ENCODE measurements at regions not wholly inside any gene's neighbourhood (a gene's known extent, or its start where the extent isn't known, plus 50 kb on each side); places are given as distances from the start of the nearest gene placed in this dataset.
"Not testable (repeated sequence)": the region's sequence is repeated elsewhere in the genome, so short reads cannot be mapped to it uniquely, and the experiment has no call there.

DNA sequence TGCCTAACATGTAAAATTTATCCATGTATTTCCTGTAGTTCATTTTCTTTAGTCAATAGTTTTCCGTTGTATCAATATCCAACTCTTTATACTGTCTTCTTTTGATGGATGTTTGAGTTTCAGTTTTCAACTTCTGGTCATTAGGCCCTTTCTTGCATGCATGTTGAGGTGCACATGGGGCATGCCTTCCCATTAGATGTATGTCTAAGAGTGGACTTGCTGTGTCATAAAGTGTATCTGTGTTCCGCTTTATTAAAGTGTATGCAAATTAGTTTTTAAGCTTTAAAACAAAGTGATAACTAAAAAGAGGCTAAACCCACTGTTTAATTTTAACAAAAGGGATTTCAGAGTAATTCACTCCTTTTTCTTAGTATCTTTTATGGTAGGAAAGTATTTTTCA, 441.1 kb downstream of the PCNX1 start:
- CTCF ChIA-PET: no interaction called here
- H3K4me3 Mint-ChIP-seq: no peak overlapping the region
- peaks cover 16% of the 10 kb centered on the region for H3K4me1 Mint-ChIP-seq

DNA sequence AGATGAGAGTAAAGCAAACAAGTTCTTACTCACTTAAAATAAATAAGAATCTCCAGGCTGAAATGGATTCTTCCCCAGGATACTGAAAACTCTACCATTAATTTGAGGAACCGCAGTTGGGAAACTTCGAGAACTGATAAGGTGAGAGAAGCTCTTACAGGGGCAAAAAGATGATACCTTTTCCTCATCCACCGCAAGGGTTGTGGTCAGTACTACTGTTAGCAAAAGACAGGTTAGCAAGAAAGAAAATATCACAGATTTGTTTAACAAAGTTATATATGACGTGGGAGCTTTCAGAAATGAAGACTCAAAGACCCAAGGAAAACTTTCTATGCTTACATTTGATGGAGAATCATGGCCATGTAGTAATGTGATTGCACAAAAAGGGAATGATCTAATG, 441.6 kb downstream of the PCNX1 start:
- CTCF ChIA-PET: no interaction called here
- Mint-ChIP-seq H3K36me3 (peaks cover 46% of the 10 kb centered on the region), H3K4me3 (no peak overlapping the region), H3K27me3 (no peaks in the 10 kb centered on the region), H3K27ac (no peak overlapping the region), H3K9me3 (peaks cover 12% of the 10 kb centered on the region), H3K4me1 (peaks cover 16% of the 10 kb centered on the region)
- DNase-seq: no peak

More for the DNA sequence above, 441.1 kb downstream of the PCNX1 start:
- Mint-ChIP-seq H3K27me3 (no peaks in the 10 kb centered on the region), H3K36me3 (peaks cover 46% of the 10 kb centered on the region), H3K27ac (no peak overlapping the region), H3K9me3 (peaks cover 10% of the 10 kb centered on the region)
- DNase-seq: no peak

DNA sequence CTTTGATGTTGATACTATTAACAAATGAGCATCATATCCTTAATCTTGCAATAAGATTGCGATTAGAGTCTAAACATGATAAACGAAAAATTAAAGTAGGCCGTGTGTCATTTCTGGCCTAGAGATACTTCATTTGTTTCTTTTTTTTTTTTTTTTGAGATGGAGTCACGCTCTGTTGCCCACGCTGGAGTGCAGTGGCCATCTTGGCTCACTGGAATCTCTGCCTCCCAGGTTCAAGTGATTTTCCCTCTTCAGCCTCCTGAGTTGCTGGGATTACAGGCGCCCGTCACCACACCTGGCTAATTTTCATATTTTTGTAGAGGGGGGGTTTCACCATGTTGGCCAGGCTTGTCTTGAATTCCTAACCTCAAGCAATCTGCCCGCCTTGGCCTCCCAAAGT, 446.9 kb downstream of the PCNX1 start:
- peaks cover 7% of the 10 kb centered on the region for H3K4me1 Mint-ChIP-seq
- H3K4me3 Mint-ChIP-seq: no peak overlapping the region
- DNase-seq: no peak
- peaks cover 39% of the 10 kb centered on the region for H3K36me3 Mint-ChIP-seq
- no peaks in the 10 kb centered on the region for H3K27me3 Mint-ChIP-seq
- CTCF ChIA-PET: no interaction called here
- peaks cover 21% of the 10 kb centered on the region for H3K9me3 Mint-ChIP-seq
- H3K27ac Mint-ChIP-seq: no peak overlapping the region

DNA sequence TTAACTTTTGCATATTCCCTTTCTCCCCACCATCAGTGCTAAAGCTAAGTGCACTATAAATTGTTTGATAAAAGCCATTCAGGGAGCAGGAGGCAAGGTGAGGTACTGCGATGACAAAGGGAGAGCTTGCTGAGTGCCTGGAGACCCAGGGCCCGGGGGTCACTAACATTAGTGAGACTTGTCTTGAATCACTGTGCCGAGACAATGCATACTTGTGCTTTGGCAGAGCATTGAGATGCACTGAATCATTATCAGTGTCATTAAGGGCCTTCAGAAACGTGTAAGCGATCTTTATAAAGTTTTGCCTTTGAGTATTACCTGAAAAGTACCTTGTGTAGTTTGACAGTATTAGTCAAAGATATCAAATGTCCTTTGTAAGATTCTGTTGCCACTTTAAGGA, 447.5 kb downstream of the PCNX1 start:
- H3K4me1 Mint-ChIP-seq: peaks cover 4% of the 10 kb centered on the region
- no peak overlapping the region for H3K27ac Mint-ChIP-seq
- H3K36me3 Mint-ChIP-seq: peaks cover 40% of the 10 kb centered on the region
- H3K9me3 Mint-ChIP-seq: peaks cover 23% of the 10 kb centered on the region
- no peak for DNase-seq
- CTCF ChIA-PET: no interaction called here
- H3K4me3 Mint-ChIP-seq: no peak overlapping the region
- no peaks in the 10 kb centered on the region for H3K27me3 Mint-ChIP-seq

DNA sequence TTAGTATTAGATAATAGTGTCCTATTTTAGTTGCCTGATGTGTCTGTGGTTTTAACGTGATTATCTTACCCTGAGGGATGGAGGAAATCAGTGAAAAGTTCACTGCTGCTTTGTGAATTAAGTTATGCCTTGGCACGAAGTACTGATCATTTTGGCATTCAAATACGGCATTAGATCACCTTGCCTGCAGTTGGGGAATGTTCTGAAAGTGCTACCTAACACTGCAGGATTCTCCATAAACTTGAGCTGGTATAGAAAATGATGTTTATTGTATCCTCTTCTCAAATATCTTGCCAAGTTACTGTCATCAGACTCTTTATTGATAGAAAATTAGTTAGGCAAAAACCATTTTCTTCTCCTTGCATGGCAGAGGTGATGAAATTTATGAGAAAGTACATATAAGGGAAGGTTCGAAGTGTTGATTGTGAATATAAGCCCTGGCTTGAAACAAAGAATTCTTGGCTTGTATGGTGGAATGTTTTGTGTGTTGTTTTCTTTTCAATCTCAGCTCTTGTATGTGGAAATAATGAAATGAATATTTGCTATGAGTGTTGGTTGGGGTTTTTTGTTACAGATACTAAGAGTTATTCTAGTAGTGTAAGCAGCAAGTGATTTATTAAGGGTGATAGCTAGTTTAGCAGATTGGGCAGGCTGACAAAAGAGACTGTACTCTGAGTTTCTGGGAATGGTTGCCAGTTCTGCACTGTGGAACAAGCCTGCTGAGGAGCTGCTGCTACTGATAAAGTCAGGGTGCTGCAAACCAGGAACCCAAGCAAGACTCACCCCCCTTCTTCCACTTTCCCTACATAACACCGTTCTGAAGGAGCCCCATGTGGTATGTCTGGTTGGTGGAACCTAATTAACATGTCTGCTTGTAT, 448.3 kb downstream of the PCNX1 start:
- Mint-ChIP-seq H3K27me3 (no peaks in the 10 kb centered on the region), H3K4me3 (no peak overlapping the region), H3K4me1 (peaks cover 6% of the 10 kb centered on the region), H3K27ac (no peak overlapping the region), H3K36me3 (peaks cover 39% of the 10 kb centered on the region), H3K9me3 (peaks cover 23% of the 10 kb centered on the region)
- CTCF ChIA-PET: no interaction called here
- DNase-seq: no peak

GRCh38 chr14:71358209-71358931, 451.1 kb downstream of the PCNX1 start:
- Mint-ChIP-seq H3K27me3 (no peaks in the 10 kb centered on the region), H3K4me3 (no peak overlapping the region), H3K36me3 (peaks cover 21% of the 10 kb centered on the region), H3K9me3 (peaks cover 13% of the 10 kb centered on the region), H3K4me1 (peaks cover 17% of the 10 kb centered on the region), H3K27ac (no peak overlapping the region)
- CTCF ChIA-PET: no interaction called here
- no peak for DNase-seq

DNA sequence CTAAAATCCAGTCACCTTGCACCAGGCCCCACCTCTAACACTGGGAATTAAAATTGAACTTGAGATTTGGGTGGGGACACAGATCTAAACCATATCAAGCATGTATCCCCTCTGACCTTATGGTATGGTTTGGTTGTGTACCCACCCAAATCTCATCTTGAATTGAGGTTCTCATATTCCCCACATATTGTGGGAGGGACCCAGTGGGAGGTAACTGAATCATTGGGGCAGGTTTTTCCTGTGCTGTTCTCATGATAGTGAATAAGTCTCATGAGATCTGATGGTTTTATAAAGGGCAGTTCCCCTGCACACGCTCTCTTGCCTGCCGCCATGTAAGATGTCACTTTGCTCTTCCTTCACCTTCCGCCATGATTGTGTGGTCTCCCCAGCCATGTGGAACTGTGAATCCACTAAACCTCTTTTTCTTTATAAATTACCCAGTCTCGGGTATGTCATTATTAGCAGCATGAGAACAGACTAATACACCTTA, 451.7 kb downstream of the PCNX1 start:
- CTCF ChIA-PET: not testable (repeated sequence)

GRCh38 chr14:71359823-71360222, 452.6 kb downstream of the PCNX1 start:
- CTCF ChIA-PET: no interaction called here
- Mint-ChIP-seq H3K4me1 (peaks cover 22% of the 10 kb centered on the region), H3K36me3 (peaks cover 17% of the 10 kb centered on the region), H3K9me3 (peaks cover 11% of the 10 kb centered on the region), H3K27ac (no peak overlapping the region), H3K4me3 (no peak overlapping the region), H3K27me3 (no peaks in the 10 kb centered on the region)
- no peak for DNase-seq

More for the DNA sequence above, 451.7 kb downstream of the PCNX1 start:
- not testable (repeated sequence) for H3K4me3 Mint-ChIP-seq, H3K27ac Mint-ChIP-seq, H3K27me3 Mint-ChIP-seq, DNase-seq
- H3K4me1 Mint-ChIP-seq: peaks cover 19% of the 10 kb centered on the region
- H3K9me3 Mint-ChIP-seq: peaks cover 11% of the 10 kb centered on the region
- H3K36me3 Mint-ChIP-seq: peaks cover 17% of the 10 kb centered on the region

GRCh38 chr14:71361336-71361735, 454.1 kb downstream of the PCNX1 start:
- peaks cover 11% of the 10 kb centered on the region for H3K9me3 Mint-ChIP-seq
- no peaks in the 10 kb centered on the region for H3K27me3 Mint-ChIP-seq
- no peak for DNase-seq
- H3K36me3 Mint-ChIP-seq: peaks cover 16% of the 10 kb centered on the region
- H3K27ac Mint-ChIP-seq: no peak overlapping the region
- H3K4me3 Mint-ChIP-seq: no peak overlapping the region
- H3K4me1 Mint-ChIP-seq: peaks cover 22% of the 10 kb centered on the region
- CTCF ChIA-PET: no interaction called here

DNA sequence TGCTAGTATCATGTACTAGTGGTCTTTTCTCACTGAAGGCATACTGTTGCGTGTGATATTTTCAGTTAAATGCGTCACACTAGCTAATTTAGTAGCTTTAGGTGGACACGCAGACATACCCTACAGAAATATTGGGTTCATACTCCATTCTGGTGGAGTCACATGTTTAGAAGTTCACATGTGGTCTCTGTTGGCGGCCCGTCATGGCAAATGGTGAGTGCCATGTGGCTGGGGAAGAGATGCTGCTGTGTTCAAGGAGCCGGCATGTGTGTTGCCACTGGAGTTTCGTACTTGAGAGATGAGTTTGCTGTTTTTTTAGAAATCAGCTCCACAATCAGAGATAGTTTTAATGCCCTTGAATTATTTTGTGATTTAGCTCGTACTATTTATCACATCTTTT, 454.6 kb downstream of the PCNX1 start:
- Mint-ChIP-seq H3K4me3 (no peak overlapping the region), H3K36me3 (peaks cover 16% of the 10 kb centered on the region), H3K9me3 (peaks cover 11% of the 10 kb centered on the region), H3K27ac (no peak overlapping the region), H3K27me3 (no peaks in the 10 kb centered on the region), H3K4me1 (peaks cover 22% of the 10 kb centered on the region)
- CTCF ChIA-PET: no interaction called here
- no peak for DNase-seq

GRCh38 chr14:71362282-71362681, 455.0 kb downstream of the PCNX1 start:
- H3K4me1 Mint-ChIP-seq: peaks cover 22% of the 10 kb centered on the region
- no peak overlapping the region for H3K4me3 Mint-ChIP-seq
- CTCF ChIA-PET: no interaction called here
- peaks cover 16% of the 10 kb centered on the region for H3K36me3 Mint-ChIP-seq
- no peak overlapping the region for H3K27ac Mint-ChIP-seq
- H3K9me3 Mint-ChIP-seq: peaks cover 11% of the 10 kb centered on the region
- no peak for DNase-seq
- H3K27me3 Mint-ChIP-seq: no peaks in the 10 kb centered on the region

DNA sequence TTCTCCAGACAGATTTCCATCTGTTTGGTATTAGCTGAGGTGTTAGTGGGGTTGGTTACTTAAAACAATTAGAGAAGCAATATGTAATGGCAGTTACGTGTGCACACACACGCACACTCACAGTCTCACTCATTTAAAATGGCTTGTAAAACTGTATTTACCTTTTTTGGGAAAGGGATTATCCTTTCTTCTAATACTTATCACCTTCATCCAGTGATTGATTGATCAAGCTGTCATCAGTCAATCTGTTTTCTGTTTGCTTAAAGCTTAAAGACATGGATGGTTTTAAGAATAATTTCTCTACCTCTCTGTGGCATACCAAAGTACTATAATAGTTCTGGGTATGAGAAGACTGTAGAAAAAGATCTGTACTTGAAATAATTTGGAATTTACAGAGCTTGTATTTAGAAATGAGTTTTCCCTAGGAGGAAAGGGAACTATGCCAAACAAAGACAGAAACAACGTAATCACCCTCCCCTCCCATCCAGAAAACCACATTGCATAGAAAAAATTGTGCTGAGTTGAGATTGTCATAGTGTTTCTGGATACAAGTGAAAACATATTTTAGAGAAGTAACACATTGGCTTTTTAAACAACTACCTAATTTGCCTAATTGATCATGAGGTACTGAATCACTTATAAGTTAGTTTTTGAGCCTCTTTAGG, 455.8 kb downstream of the PCNX1 start:
- Mint-ChIP-seq H3K4me3 (no peak overlapping the region), H3K27me3 (no peaks in the 10 kb centered on the region), H3K9me3 (peaks cover 12% of the 10 kb centered on the region), H3K4me1 (peaks cover 22% of the 10 kb centered on the region), H3K27ac (no peak overlapping the region), H3K36me3 (peaks cover 17% of the 10 kb centered on the region)
- DNase-seq: no peak
- CTCF ChIA-PET: no interaction called here

DNA sequence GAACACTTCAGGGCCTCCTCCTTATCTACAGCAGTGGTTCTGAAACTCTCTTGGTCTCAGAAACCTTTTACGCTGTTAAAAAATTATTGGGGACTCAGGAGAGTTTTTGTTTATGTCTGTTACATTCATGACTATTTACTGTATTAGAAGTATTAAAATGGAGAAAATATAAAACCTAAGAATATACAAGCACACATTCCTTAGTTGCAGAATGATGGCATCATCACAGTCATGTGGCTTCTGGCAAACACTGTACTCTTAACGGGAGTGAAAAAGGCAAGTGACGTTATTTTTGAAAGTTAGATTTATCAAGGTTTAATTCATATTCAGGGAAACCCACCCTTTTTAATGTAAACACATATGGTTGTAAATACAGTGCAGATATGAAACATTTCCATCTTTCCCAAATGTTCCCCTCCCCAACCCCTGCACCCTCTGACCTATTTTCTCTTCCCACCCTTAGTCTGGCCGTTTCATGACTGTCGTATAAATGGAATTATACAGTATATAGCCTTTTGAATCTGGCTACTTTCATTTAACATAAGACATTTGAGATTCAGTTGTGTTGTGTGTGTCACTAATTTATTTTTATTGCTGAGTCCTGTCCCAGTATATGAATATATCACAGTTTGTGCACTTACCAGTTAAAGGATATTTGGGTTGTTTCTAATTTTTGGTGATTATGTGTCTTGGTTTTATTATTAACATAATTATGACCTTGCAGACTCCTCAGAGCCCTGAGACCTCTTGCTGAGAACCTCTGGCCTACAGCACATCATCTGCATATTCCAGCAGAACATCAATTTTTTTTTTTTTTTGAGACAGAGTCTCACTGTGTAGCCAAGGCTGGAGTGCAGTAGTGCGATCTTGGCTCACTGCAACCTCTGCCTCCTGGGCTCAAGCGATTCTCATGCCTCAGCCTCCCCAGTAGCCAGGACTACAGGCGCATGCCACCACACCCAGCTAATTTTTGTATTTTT, 457.0 kb downstream of the PCNX1 start:
- H3K36me3 Mint-ChIP-seq: peaks cover 10% of the 10 kb centered on the region
- H3K27me3 Mint-ChIP-seq: no peaks in the 10 kb centered on the region
- no peak overlapping the region for H3K27ac Mint-ChIP-seq
- no peak for DNase-seq
- peaks cover 22% of the 10 kb centered on the region for H3K4me1 Mint-ChIP-seq
- no peak overlapping the region for H3K4me3 Mint-ChIP-seq
- CTCF ChIA-PET: no interaction called here
- H3K9me3 Mint-ChIP-seq: peaks cover 3% of the 10 kb centered on the region

DNA sequence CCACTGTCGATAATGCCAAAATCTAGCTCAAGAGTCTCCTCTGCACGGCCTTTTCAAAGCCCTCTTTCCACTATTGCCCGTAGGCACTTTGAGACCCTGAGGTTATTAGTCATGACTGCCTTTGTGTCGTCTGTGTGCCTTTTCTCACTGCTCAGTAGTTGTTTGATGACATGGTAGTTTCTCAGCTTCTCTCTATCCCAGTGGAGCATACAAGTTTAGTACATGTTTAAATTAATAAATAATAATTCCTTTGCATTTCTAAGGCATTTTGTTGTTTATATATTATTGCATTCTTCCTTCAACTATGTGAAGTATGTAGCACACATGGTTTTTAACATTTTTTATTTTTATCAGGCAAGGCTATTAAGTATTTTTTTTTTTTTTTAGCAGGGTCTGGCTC, 458.1 kb downstream of the PCNX1 start:
- DNase-seq: no peak
- no peaks in the 10 kb centered on the region for H3K27me3 Mint-ChIP-seq
- no peak overlapping the region for H3K4me3 Mint-ChIP-seq
- CTCF ChIA-PET: no interaction called here
- H3K4me1 Mint-ChIP-seq: peaks cover 19% of the 10 kb centered on the region
- no peak overlapping the region for H3K27ac Mint-ChIP-seq
- peaks cover 4% of the 10 kb centered on the region for H3K36me3 Mint-ChIP-seq
- peaks cover 1% of the 10 kb centered on the region for H3K9me3 Mint-ChIP-seq
